Mesenchymal stem cell (in vitro differentiated cells and primary cell): ENCODE measurements at regions not wholly inside any gene's neighbourhood (a gene's known extent, or its start where the extent isn't known, plus 50 kb on each side); places are given as distances from the start of the nearest gene placed in this dataset.
A peak's percentile ranks its signal among the peaks of the same experiment; 100 is the strongest.

Experiments used
- DNase-seq: peaks from one replicate; pipeline ENCODE4 v3.0.0-alpha.2; 2013
- H2AFZ ChIP-seq: one replicate; pipeline ENCODE4 v1.6.1; 2013; ENCODE audit warnings: low read depth, mild to moderate bottlenecking, control low read depth, inconsistent platforms, low read length, moderate library complexity
- H2AK5ac ChIP-seq: 2 replicates; pipeline ENCODE4 v1.6.1; 2013; ENCODE audit warnings: low read length, moderate library complexity, mild to moderate bottlenecking, inconsistent platforms; ENCODE audit not compliant: severe bottlenecking
- H2BK120ac ChIP-seq: one replicate; pipeline ENCODE4 v1.6.1; 2013; ENCODE audit warnings: low read depth, mild to moderate bottlenecking, inconsistent platforms, low read length, moderate library complexity
- H2BK12ac ChIP-seq, 2 experiments: one replicate each; pipeline ENCODE4 v1.6.1; 2013; ENCODE audit warnings: inconsistent platforms in 2 of 2, low read length in 2 of 2, mild to moderate bottlenecking in 2 of 2, moderate library complexity in 2 of 2, control low read depth in 1 of 2
- H2BK15ac ChIP-seq: one replicate; pipeline ENCODE4 v1.6.1; 2013; ENCODE audit warnings: mild to moderate bottlenecking, low read depth, inconsistent platforms; ENCODE audit not compliant: poor library complexity, severe bottlenecking
- H2BK5ac ChIP-seq: 2 replicates; pipeline ENCODE4 v1.6.1; 2013; ENCODE audit warnings: low read depth, mild to moderate bottlenecking, low read length, control low read depth, inconsistent platforms; ENCODE audit not compliant: poor library complexity, severe bottlenecking
- H3K14ac ChIP-seq, 2 experiments: one replicate each; pipeline ENCODE4 v1.6.1; 2013; ENCODE audit warnings: inconsistent platforms in 2 of 2, low read length in 2 of 2, control low read depth in 1 of 2, mild to moderate bottlenecking in 1 of 2, moderate library complexity in 1 of 2
- H3K18ac ChIP-seq, 2 experiments: one replicate each; pipeline ENCODE4 v1.6.1; 2013; ENCODE audit warnings: inconsistent platforms in 2 of 2, low read length in 2 of 2, control low read depth in 1 of 2, low read depth in 1 of 2, mild to moderate bottlenecking in 1 of 2
- H3K23ac ChIP-seq, 2 experiments: one replicate each; pipeline ENCODE4 v1.6.1; 2013; ENCODE audit warnings: inconsistent platforms in 2 of 2, low read length in 2 of 2, mild to moderate bottlenecking in 2 of 2, moderate library complexity in 2 of 2, control low read depth in 1 of 2
- H3K27ac ChIP-seq: 2 replicates; pipeline ENCODE4 v1.5.1; 2013; ENCODE audit warnings: mild to moderate bottlenecking, moderate library complexity, low read length, control low read depth, inconsistent platforms; ENCODE audit not compliant: poor library complexity, severe bottlenecking
- H3K27me3 ChIP-seq, 2 experiments: 2 replicates each; pipeline versions ENCODE4 v1.6.1 to v1.7.0; 2013; ENCODE audit warnings: low read length in 2 of 2, mild to moderate bottlenecking in 2 of 2, moderate library complexity in 2 of 2, control low read depth in 1 of 2, inconsistent platforms in 1 of 2; ENCODE audit not compliant: control insufficient read depth in 1 of 2, insufficient read depth in 1 of 2
- H3K36me3 ChIP-seq, 2 experiments: 2 replicates each; pipeline versions ENCODE4 v1.6.1 to v1.7.0; 2013; ENCODE audit warnings: low read length in 2 of 2, control low read depth in 1 of 2, inconsistent platforms in 1 of 2, low read depth in 1 of 2, mild to moderate bottlenecking in 1 of 2; ENCODE audit not compliant: insufficient read depth in 2 of 2, control insufficient read depth in 1 of 2
- H3K4ac ChIP-seq, 2 experiments: one replicate each; pipeline ENCODE4 v1.6.1; 2013; ENCODE audit warnings: inconsistent platforms in 2 of 2, low read length in 2 of 2, mild to moderate bottlenecking in 2 of 2, moderate library complexity in 2 of 2, control low read depth in 1 of 2, low read depth in 1 of 2
- H3K4me1 ChIP-seq: 2 replicates; pipeline ENCODE4 v1.6.1; 2013; ENCODE audit warnings: low read depth, low read length, control low read depth; ENCODE audit not compliant: control insufficient read depth, insufficient read depth
- H3K4me2 ChIP-seq: 2 replicates; pipeline ENCODE4 v1.6.1; 2013; ENCODE audit warnings: low read length, mild to moderate bottlenecking, inconsistent platforms; ENCODE audit not compliant: poor library complexity, severe bottlenecking
- H3K4me3 ChIP-seq, 2 experiments: 2 replicates each; pipeline versions ENCODE4 v1.5.1 to v1.7.0; 2013; ENCODE audit warnings: low read length in 2 of 2, mild to moderate bottlenecking in 2 of 2, control low read depth in 1 of 2, low read depth in 1 of 2; ENCODE audit not compliant: insufficient read depth in 1 of 2
- H3K79me1 ChIP-seq: replicated peaks from 2 replicates; pipeline ENCODE4 v1.6.1; 2013; ENCODE audit warnings: mild to moderate bottlenecking, control low read depth, low read length, inconsistent platforms; ENCODE audit not compliant: poor library complexity, severe bottlenecking
- H3K9ac ChIP-seq: 2 replicates; pipeline ENCODE4 v1.7.0; 2013; ENCODE audit warnings: mild to moderate bottlenecking, low read length, moderate library complexity
- H3K9me3 ChIP-seq: 2 replicates; pipeline ENCODE4 v1.7.0; 2013; ENCODE audit warnings: mild to moderate bottlenecking, low read length; ENCODE audit not compliant: control insufficient read depth
- H4K8ac ChIP-seq: one replicate; pipeline ENCODE4 v1.6.1; 2013; ENCODE audit warnings: inconsistent platforms, mild to moderate bottlenecking, low read length, moderate library complexity
- H4K91ac ChIP-seq: one replicate; pipeline ENCODE4 v1.6.1; 2013; ENCODE audit warnings: mild to moderate bottlenecking, low read length, inconsistent platforms
- WGBS: methylation state at CpG from one replicate; pipeline ENCODE4 v1.1.7; 2013; ENCODE audit warnings: mixed read lengths; 5-methylcytosine and 5-hydroxymethylcytosine counted together

DNA sequence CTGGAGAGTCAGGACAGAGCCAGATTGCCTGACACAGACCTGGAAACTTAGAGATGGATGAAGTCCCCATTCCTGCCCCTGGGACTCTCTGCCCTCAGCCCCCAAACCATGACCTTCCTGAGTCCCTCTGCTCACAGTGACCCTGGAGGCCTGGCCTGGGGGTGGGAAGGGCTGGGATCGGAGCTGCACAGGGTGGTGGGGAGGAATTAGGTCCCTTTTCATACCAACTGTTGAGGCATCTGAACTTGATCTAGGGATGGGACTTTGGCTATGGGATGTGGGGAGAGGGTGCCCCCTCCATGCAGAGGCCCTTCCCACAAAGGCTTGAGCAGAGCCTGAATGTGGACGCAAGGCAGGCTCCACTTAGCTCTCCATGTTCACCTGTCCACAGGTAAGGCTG is 144.1 kb downstream of the MRPL14 start:
- H4K91ac ChIP-seq = peak overlapping the region; percentile 34
- no peak overlapping the region for H2BK15ac ChIP-seq
- no peaks in the 10 kb centered on the region for H3K9me3 ChIP-seq
- no peak overlapping the region for H3K14ac ChIP-seq
- no peaks in the 10 kb centered on the region for H3K36me3 ChIP-seq
- no peak overlapping the region for H3K23ac ChIP-seq
- peaks cover 2% of the 10 kb centered on the region for H3K4me1 ChIP-seq
- 66% methylated on average over 2 of the region's 2 CpGs for WGBS
- no peak overlapping the region for H3K18ac ChIP-seq
- H2AFZ ChIP-seq = no peak overlapping the region
- no peak overlapping the region for H3K27ac ChIP-seq
- no peak overlapping the region for H2BK12ac ChIP-seq
- H3K4me3 ChIP-seq = no peak overlapping the region
- H2BK5ac ChIP-seq = no peak overlapping the region
- no peak overlapping the region for H2BK120ac ChIP-seq
- H3K4me2 ChIP-seq = no peak overlapping the region
- H4K8ac ChIP-seq = no peak overlapping the region
- no peak overlapping the region for H3K4ac ChIP-seq
- no peak overlapping the region for H2AK5ac ChIP-seq
- H3K27me3 ChIP-seq = peaks cover 0 to 22% of the 10 kb centered on the region in 2 experiments
- no peak overlapping the region for H3K9ac ChIP-seq
- H3K79me1 ChIP-seq = no peaks in the 10 kb centered on the region
- DNase-seq = no peak

DNA sequence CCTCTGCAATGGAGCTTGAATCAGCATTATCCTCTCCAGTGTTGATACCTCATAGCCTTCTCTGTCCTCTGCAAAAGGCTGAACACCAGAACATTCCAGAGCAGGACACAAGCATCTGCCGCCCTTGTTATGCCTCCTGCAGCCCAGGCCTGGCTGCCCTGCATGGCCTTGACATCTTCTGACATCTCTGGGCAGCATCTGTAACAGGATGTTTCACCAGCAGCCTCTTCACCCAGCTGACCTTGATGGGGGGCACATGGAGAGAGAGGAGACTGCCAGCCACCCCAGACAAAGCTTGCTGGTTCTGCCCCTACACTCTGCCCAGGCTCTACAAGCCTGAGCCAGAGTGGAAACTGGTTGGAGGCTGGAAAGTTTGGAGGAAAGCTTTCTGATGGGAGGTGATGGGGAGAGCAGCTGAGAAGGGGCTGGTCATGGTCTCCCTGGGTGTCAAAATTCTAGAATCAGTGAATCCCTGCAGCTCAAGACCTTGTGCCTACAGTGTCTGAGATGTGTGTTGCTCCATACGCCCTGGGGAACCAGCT is 145.1 kb downstream of the MRPL14 start:
- Histone ChIP-seq H4K91ac (no peak overlapping the region), H3K36me3 (no peaks in the 10 kb centered on the region), H2BK15ac (no peak overlapping the region), H3K79me1 (no peaks in the 10 kb centered on the region), H3K4me3 (no peak overlapping the region), H2BK12ac (peak overlapping the region in 1 of 2 experiments; percentile 47), H2BK120ac (no peak overlapping the region), H3K4me2 (no peak overlapping the region), H3K14ac (peak overlapping the region in 1 of 2 experiments; percentile 7), H4K8ac (no peak overlapping the region), H3K4ac (peak overlapping the region in 1 of 2 experiments; percentile 7), H3K27ac (no peak overlapping the region), H2BK5ac (no peak overlapping the region), H3K27me3 (peaks cover 0 to 17% of the 10 kb centered on the region in 2 experiments), H3K9me3 (no peaks in the 10 kb centered on the region), H3K9ac (no peak overlapping the region), H2AK5ac (no peak overlapping the region), H3K4me1 (peaks cover 4% of the 10 kb centered on the region), H3K23ac (no peak overlapping the region), H2AFZ (no peak overlapping the region), H3K18ac (peak overlapping the region in 1 of 2 experiments; percentile 28)
- whole genome bisulfite sequencing = 68% methylated on average over 2 of the region's 2 CpGs
- no peak for DNase-seq

- no peak for DNase-seq
- Histone ChIP-seq H3K4me2 (no peak overlapping the region), H3K23ac (no peak overlapping the region), H3K18ac (no peak overlapping the region), H3K14ac (peak overlapping the region in 1 of 2 experiments; percentile 7), H3K79me1 (no peaks in the 10 kb centered on the region), H3K27me3 (peaks cover 0 to 13% of the 10 kb centered on the region in 2 experiments), H2AFZ (no peak overlapping the region), H2BK12ac (no peak overlapping the region), H3K27ac (no peak overlapping the region), H3K4ac (no peak overlapping the region), H4K8ac (no peak overlapping the region), H2AK5ac (no peak overlapping the region), H2BK15ac (no peak overlapping the region), H3K9ac (no peak overlapping the region), H3K4me1 (peaks cover 4% of the 10 kb centered on the region), H2BK120ac (no peak overlapping the region), H3K36me3 (no peaks in the 10 kb centered on the region), H3K9me3 (no peaks in the 10 kb centered on the region), H4K91ac (no peak overlapping the region), H3K4me3 (no peak overlapping the region), H2BK5ac (no peak overlapping the region)
- 90% methylated on average over 4 of the region's 4 CpGs for WGBS
These were observed 145.8 kb downstream of the MRPL14 start for GRCh38 chr6:43981363-43981990.

DNA sequence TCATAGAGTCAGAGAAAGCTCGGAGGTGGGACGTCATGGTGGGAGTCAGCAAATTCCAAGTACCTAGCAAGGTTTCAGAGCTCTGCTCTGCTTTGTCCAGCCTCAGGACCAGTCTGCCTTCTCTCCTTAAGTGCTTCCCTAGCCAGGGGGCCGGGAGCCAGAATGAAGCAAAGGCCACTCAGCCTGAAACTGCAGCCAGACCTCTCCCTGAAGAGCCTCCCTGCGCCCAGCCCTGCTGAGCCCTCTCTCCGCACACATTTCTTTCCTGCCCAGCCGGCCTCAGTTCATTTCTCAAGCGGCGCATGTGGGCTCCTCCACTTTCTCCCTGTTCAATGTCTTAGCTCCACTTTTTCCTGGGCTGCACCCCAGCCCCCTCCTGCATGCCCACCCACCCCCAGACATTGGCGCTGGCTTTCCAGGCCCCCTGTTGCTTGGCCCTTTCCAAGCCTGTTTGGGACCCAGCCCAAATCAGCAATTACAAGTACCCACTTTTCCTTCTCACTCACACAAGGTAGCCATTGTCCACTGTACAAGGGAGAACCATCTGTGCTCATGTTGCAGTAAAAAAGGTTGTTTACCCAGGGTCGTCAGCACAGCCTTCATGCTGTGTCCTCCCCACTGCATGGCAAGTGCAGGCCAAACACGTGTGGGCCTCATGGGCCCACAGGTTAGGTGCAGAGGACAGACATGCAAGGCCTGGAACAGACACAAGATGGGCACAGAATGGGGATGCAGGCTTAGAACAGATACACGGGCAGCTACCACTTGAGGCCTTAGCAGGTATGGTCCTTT is 147.1 kb downstream of the MRPL14 start:
- Histone ChIP-seq H4K91ac (no peak overlapping the region), H3K4me1 (peaks cover 4% of the 10 kb centered on the region), H3K4ac (no peak overlapping the region), H3K79me1 (no peaks in the 10 kb centered on the region), H2AFZ (no peak overlapping the region), H3K36me3 (no peaks in the 10 kb centered on the region), H3K4me2 (no peak overlapping the region), H3K27ac (no peak overlapping the region), H2AK5ac (no peak overlapping the region), H3K23ac (no peak overlapping the region), H3K4me3 (no peak overlapping the region), H3K9ac (no peak overlapping the region), H4K8ac (no peak overlapping the region), H3K9me3 (no peaks in the 10 kb centered on the region), H2BK12ac (no peak overlapping the region), H2BK15ac (no peak overlapping the region), H2BK120ac (no peak overlapping the region), H3K14ac (peak overlapping the region in 1 of 2 experiments; percentile 41), H3K18ac (no peak overlapping the region), H2BK5ac (no peak overlapping the region), H3K27me3 (peaks cover 0 to 1% of the 10 kb centered on the region in 2 experiments)
- whole genome bisulfite sequencing = 92% methylated on average over 12 of the region's 12 CpGs
- no peak for DNase-seq
